H1 (cell line): ENCODE measurements at regions not wholly inside any gene's neighbourhood (a gene's known extent, or its start where the extent isn't known, plus 50 kb on each side); places are given as distances from the start of the nearest gene placed in this dataset.
A peak's percentile ranks its signal among the peaks of the same experiment; 100 is the strongest.

Experiments used
- CTCF ChIA-PET: fragments of 300-600 bp; sonication (Branson Sonifier 250); formaldehyde crosslinking; loops from one replicate; lab custom pipeline; 2021; ENCODE audit not compliant: partially characterized antibody; lab: Charles Lee
- POLR2A ChIA-PET: fragments of 300-600 bp; sonication (Branson Sonifier 250); formaldehyde crosslinking; loops from one replicate; lab custom pipeline; 2021; ENCODE audit warnings: inconsistent platforms; ENCODE audit not compliant: partially characterized antibody; lab: Charles Lee
- DNase-seq, 2 experiments: peaks; one replicate each; pipeline versions ENCODE4 v3.0.0 to v3.0.0-alpha.2; 2010 to 2022; ENCODE audit warnings: low spot score in 2 of 2, low read depth in 1 of 2, mixed read lengths in 1 of 2
- FAIRE-seq: peaks from 2 replicates; lab custom pipeline; 2011; peaks lifted over from hg19 to GRCh38; lab: Jason Lieb, UNC
- H2AFZ ChIP-seq: 2 replicates; pipeline ENCODE4 v1.8.1; 2012; ENCODE audit warnings: low read length, inconsistent platforms
- H2AK5ac ChIP-seq: 2 replicates; pipeline ENCODE4 v1.6.1; 2013; ENCODE audit warnings: low read depth, low read length
- H2BK120ac ChIP-seq: replicated peaks from 2 replicates; pipeline ENCODE3; 2013; ENCODE audit warnings: low read depth, low read length, inconsistent platforms
- H2BK12ac ChIP-seq: 2 replicates; pipeline ENCODE4 v1.6.1; 2013; ENCODE audit warnings: low read depth, low read length
- H2BK15ac ChIP-seq: 2 replicates; pipeline ENCODE4 v1.6.1; 2013; ENCODE audit warnings: low read length
- H2BK20ac ChIP-seq: 2 replicates; pipeline ENCODE4 v1.6.1; 2013; ENCODE audit warnings: low read length
- H2BK5ac ChIP-seq: 2 replicates; pipeline ENCODE4 v1.6.1; 2013; ENCODE audit warnings: low read depth, low read length
- H3K14ac ChIP-seq: 2 replicates; pipeline ENCODE4 v1.6.1; 2013; ENCODE audit warnings: inconsistent platforms; ENCODE audit not compliant: insufficient read length
- H3K18ac ChIP-seq: 2 replicates; pipeline ENCODE4 v1.6.1; 2013; ENCODE audit warnings: low read length; ENCODE audit errors: extremely low read depth
- H3K23ac ChIP-seq: 2 replicates; pipeline ENCODE4 v1.6.1; 2013; ENCODE audit warnings: inconsistent platforms; ENCODE audit not compliant: insufficient read length
- H3K23me2 ChIP-seq: 2 replicates; pipeline ENCODE4 v1.6.1; 2013; ENCODE audit warnings: low read depth, low read length
- H3K27ac ChIP-seq: 2 replicates; pipeline ENCODE4 v1.6.1; 2011; ENCODE audit warnings: low read depth, low read length, inconsistent platforms
- H3K27me3 ChIP-seq, 4 experiments: replicated peaks in 1 of 4; 1 replicate in 1 of 4; 2 replicates in 3 of 4; pipeline versions ENCODE4 v1.6.1 to v1.8.1; 2011 to 2013; ENCODE audit warnings: low read length in 3 of 4, mild to moderate bottlenecking in 3 of 4, inconsistent platforms in 2 of 4, mixed read lengths in 2 of 4, moderate library complexity in 1 of 4; ENCODE audit not compliant: control insufficient read depth in 3 of 4, insufficient read depth in 3 of 4; ENCODE audit errors: extremely low read depth in 1 of 4
- H3K36me3 ChIP-seq, 4 experiments: 2 replicates each; pipeline versions ENCODE4 v1.6.1 to v1.8.1; 2011 to 2013; ENCODE audit warnings: mild to moderate bottlenecking in 4 of 4, low read length in 3 of 4, moderate library complexity in 2 of 4, control low read depth in 1 of 4, inconsistent platforms in 1 of 4; ENCODE audit not compliant: insufficient read depth in 4 of 4, control insufficient read depth in 2 of 4
- H3K4ac ChIP-seq: replicated peaks from 2 replicates; pipeline ENCODE3; 2013; ENCODE audit warnings: low read length, low read depth, mixed read lengths, inconsistent platforms; ENCODE audit not compliant: insufficient read length
- H3K4me1 ChIP-seq, 4 experiments: replicated peaks in 1 of 4; 1 replicate in 1 of 4; 2 replicates in 3 of 4; pipeline versions ENCODE4 v1.6.1 to v1.8.1; 2011 to 2013; ENCODE audit warnings: low read length in 3 of 4, inconsistent platforms in 2 of 4, mixed read lengths in 1 of 4; ENCODE audit not compliant: insufficient read depth in 4 of 4, control insufficient read depth in 3 of 4
- H3K4me2 ChIP-seq, 2 experiments: 2 replicates each; pipeline versions ENCODE4 v1.6.1 to v1.8.1; 2011 to 2013; ENCODE audit warnings: low read depth in 2 of 2, low read length in 2 of 2, control low read depth in 1 of 2, inconsistent platforms in 1 of 2, mild to moderate bottlenecking in 1 of 2; ENCODE audit not compliant: insufficient read depth in 1 of 2
- H3K4me3 ChIP-seq, 4 experiments: fragments of 200-600, 300-600 bp in 1 of 4; sonication (generic), shearing (Covaris generic), sonication (Bioruptor Twin) in 1 of 4; 2 replicates each; pipeline versions ENCODE4 v1.5.1 to v1.8.1; 2011 to 2016; ENCODE audit warnings: low read length in 4 of 4, low read depth in 3 of 4, control low read depth in 2 of 4, inconsistent platforms in 2 of 4, mild to moderate bottlenecking in 2 of 4, mixed read lengths in 1 of 4, moderate library complexity in 1 of 4; ENCODE audit not compliant: insufficient read depth in 2 of 4; ENCODE audit errors: extremely low read depth in 1 of 4
- H3K56ac ChIP-seq: replicated peaks from 2 replicates; pipeline ENCODE3; 2013; ENCODE audit warnings: low read depth, mild to moderate bottlenecking, mixed read lengths, low read length, inconsistent platforms; ENCODE audit not compliant: insufficient read length
- H3K79me1 ChIP-seq: 2 replicates; pipeline ENCODE4 v1.6.1; 2013; ENCODE audit warnings: low read depth, low read length, control low read depth
- H3K79me2 ChIP-seq, 2 experiments: 2 replicates each; pipeline versions ENCODE4 v1.6.1 to v1.8.1; 2012 to 2013; ENCODE audit warnings: low read length in 2 of 2, mild to moderate bottlenecking in 2 of 2, inconsistent platforms in 1 of 2; ENCODE audit not compliant: insufficient read depth in 2 of 2, control insufficient read depth in 1 of 2
- H3K9ac ChIP-seq, 4 experiments: replicated peaks in 1 of 4; 1 replicate in 1 of 4; 2 replicates in 3 of 4; pipeline versions ENCODE4 v1.6.1 to v1.8.1; 2011 to 2013; ENCODE audit warnings: low read depth in 3 of 4, low read length in 3 of 4, control low read depth in 2 of 4, mild to moderate bottlenecking in 2 of 4, moderate library complexity in 2 of 4, inconsistent platforms in 1 of 4; ENCODE audit errors: extremely low read depth in 1 of 4
- H3K9me3 ChIP-seq, 2 experiments: 2 replicates each; pipeline versions ENCODE4 v1.6.1 to v1.8.1; 2012 to 2013; ENCODE audit warnings: mild to moderate bottlenecking in 2 of 2, moderate library complexity in 2 of 2, control low read depth in 1 of 2, inconsistent platforms in 1 of 2, low read depth in 1 of 2, low read length in 1 of 2, mixed read lengths in 1 of 2; ENCODE audit not compliant: insufficient read depth in 2 of 2
- H4K20me1 ChIP-seq, 2 experiments: replicated peaks in 1 of 2; 2 replicates each; pipeline versions ENCODE3 to v1.8.1; 2011 to 2013; ENCODE audit warnings: inconsistent platforms in 2 of 2, low read length in 2 of 2, mild to moderate bottlenecking in 1 of 2; ENCODE audit not compliant: insufficient read depth in 2 of 2, control insufficient read depth in 1 of 2
- H4K5ac ChIP-seq: 2 replicates; pipeline ENCODE4 v1.6.1; 2013; ENCODE audit warnings: low read length, low read depth, mixed read lengths, inconsistent platforms; ENCODE audit not compliant: insufficient read length
- H4K8ac ChIP-seq: 2 replicates; pipeline ENCODE4 v1.8.0; 2013; ENCODE audit warnings: mild to moderate bottlenecking, moderate library complexity, low read length, inconsistent platforms; ENCODE audit not compliant: insufficient read depth; ENCODE audit errors: extremely low read depth
- H4K91ac ChIP-seq: replicated peaks from 2 replicates; pipeline ENCODE3; 2013; ENCODE audit warnings: low read length, mixed read lengths, inconsistent platforms; ENCODE audit not compliant: insufficient read length
- RAD21 ChIP-seq, 2 experiments: IDR thresholded peaks in 1 of 2; conservative IDR thresholded peaks in 1 of 2; 2 replicates each; pipeline ENCODE4 v1.6.1; 2011; ENCODE audit warnings: low read depth in 2 of 2, low read length in 2 of 2, improper control_type of control experiment in 1 of 2, inconsistent platforms in 1 of 2, mild to moderate bottlenecking in 1 of 2, moderate library complexity in 1 of 2
- RNF2 ChIP-seq: fragments of 200-900, 300-1000 bp; sonication (generic); IDR thresholded peaks from 2 replicates; pipeline ENCODE4 v1.7.1; 2016; ENCODE audit warnings: borderline replicate concordance, low read depth, mild to moderate bottlenecking, antibody characterized with exemption, low read length; ENCODE audit not compliant: poor library complexity, severe bottlenecking; ENCODE audit errors: missing control alignments
- RXRA ChIP-seq: IDR thresholded peaks from 2 replicates; pipeline ENCODE4 v1.6.1; 2011; ENCODE audit warnings: low read depth, mild to moderate bottlenecking, low read length, moderate library complexity; ENCODE audit not compliant: insufficient read depth
- SP1 ChIP-seq: IDR thresholded peaks from 2 replicates; pipeline ENCODE4 v1.6.1; 2011; ENCODE audit warnings: low read depth, low read length
- SP2 ChIP-seq: IDR thresholded peaks from 2 replicates; pipeline ENCODE4 v1.6.1; 2012; ENCODE audit warnings: mild to moderate bottlenecking, low read length, inconsistent platforms
- WGBS, 2 experiments: shearing (Covaris generic) in 1 of 2; methylation state at CpG; one replicate each; pipeline versions ENCODE4 v1.1.6 to v1.1.7; 2013 to 2015; ENCODE audit warnings: low lambda C conversion rate in 2 of 2, mixed read lengths in 2 of 2, inconsistent platforms in 1 of 2, low coverage in 1 of 2, missing lambda C conversion rate in 1 of 2; ENCODE audit not compliant: insufficient replicate concordance in 2 of 2, insufficient coverage in 1 of 2, insufficient read length in 1 of 2; ENCODE audit errors: extremely low coverage in 1 of 2, missing lambda C conversion rate in 1 of 2; 5-methylcytosine and 5-hydroxymethylcytosine counted together
- TF ChIP-seq, protein P1 (sequence below): IDR thresholded peaks from 2 replicates; pipeline ENCODE4 v1.6.1; 2012; ENCODE audit warnings: inconsistent platforms

DNA sequence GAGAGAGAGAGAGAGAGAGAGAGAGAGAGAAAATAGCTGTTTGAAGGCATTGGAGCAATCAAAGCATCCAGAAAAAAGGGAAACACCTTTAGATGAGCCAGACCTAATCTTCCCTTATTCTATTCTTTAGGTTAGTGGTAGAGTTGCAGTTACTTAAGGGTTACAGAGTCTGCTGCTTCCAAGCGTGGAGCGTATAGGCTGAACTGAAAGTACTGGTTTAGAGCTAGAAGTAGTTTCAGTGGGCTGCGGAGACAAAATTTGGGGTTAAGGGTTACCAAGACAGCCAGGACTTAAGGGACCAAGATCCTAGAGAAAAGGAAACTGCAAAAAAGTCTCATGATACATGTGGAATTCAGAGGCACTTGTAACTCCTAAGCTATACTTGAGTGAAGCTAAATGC lies 66.1 kb upstream of the MEIS2 start:
- no peak overlapping the region for H3K4me2 ChIP-seq
- FAIRE-seq: no peak
- no peak overlapping the region for H2BK12ac ChIP-seq
- 90% methylated on average over 3 of the region's 3 CpGs; no CpG with 5 or more reads in 1 of the 2 experiments for WGBS, 2 experiments
- H3K79me1 ChIP-seq: no peaks in the 10 kb centered on the region
- H2BK20ac ChIP-seq: no peak overlapping the region
- no peak overlapping the region for H2AK5ac ChIP-seq
- H3K9me3 ChIP-seq: no peaks in the 10 kb centered on the region
- no peak overlapping the region for H3K14ac ChIP-seq
- CTCF ChIA-PET: no interaction called here
- H3K27me3 ChIP-seq: no peaks in the 10 kb centered on the region
- POLR2A ChIA-PET: no interaction called here
- no peak overlapping the region for H3K23ac ChIP-seq
- no peak overlapping the region for H4K5ac ChIP-seq
- no peak overlapping the region for H4K8ac ChIP-seq
- H2BK15ac ChIP-seq: no peak overlapping the region
- H3K27ac ChIP-seq: no peak overlapping the region
- no peak overlapping the region for H3K4ac ChIP-seq
- no peaks in the 10 kb centered on the region for H3K36me3 ChIP-seq
- H3K79me2 ChIP-seq: no peaks in the 10 kb centered on the region
- H3K23me2 ChIP-seq: no peaks in the 10 kb centered on the region
- DNase-seq: no peak
- no peak overlapping the region for H2BK5ac ChIP-seq
- peak overlapping the region; percentile 94 for H2AFZ ChIP-seq
- no peak overlapping the region for H3K56ac ChIP-seq
- no peak overlapping the region for H2BK120ac ChIP-seq
- H4K91ac ChIP-seq: no peak overlapping the region
- no peaks in the 10 kb centered on the region for H3K4me1 ChIP-seq
- H3K18ac ChIP-seq: no peak overlapping the region
- H4K20me1 ChIP-seq: no peaks in the 10 kb centered on the region
- no peak overlapping the region for H3K9ac ChIP-seq
- no peak overlapping the region for H3K4me3 ChIP-seq
- no peak for TF ChIP-seq SP1
- TF ChIP-seq, protein P1, sequence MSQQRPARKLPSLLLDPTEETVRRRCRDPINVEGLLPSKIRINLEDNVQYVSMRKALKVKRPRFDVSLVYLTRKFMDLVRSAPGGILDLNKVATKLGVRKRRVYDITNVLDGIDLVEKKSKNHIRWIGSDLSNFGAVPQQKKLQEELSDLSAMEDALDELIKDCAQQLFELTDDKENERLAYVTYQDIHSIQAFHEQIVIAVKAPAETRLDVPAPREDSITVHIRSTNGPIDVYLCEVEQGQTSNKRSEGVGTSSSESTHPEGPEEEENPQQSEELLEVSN: no peak
- TF ChIP-seq RAD21 (IDR thresholded peaks at IDR 0.05 in 1 of 2, conservative IDR thresholded peaks at IDR 0.05 in 1 of 2; ENCODE audit: low read depth in 2 of 2, low read length in 2 of 2): no peak
- no peak for TF ChIP-seq RXRA
- no peak for TF ChIP-seq RNF2
- no peak for TF ChIP-seq SP2
